ENCODE measurements at regions not wholly inside any gene's neighbourhood (a gene's known extent, or its start where the extent isn't known, plus 50 kb on each side); places are given as distances from the start of the nearest gene placed in this dataset.

- ATAC-seq (ENCODE audit: insufficient read depth, low read depth) = no peak
- peak overlapping the region; percentile 48 for H2AFZ ChIP-seq (ENCODE audit: low read depth, low read length)
- H3K79me2 ChIP-seq (ENCODE audit: insufficient read depth, low read length) = no peaks in the 10 kb centered on the region
- no peak for TF ChIP-seq CTCF (IDR thresholded peaks at IDR 0.05; ENCODE audit: borderline replicate concordance, extremely low read depth, low read length, poor library complexity, severe bottlenecking)
- TF ChIP-seq EZH2 (IDR thresholded peaks at IDR 0.05; ENCODE audit: borderline replicate concordance, low read depth, low read length, severe bottlenecking) = no peak
- peak overlapping the region in 1 of 2 experiments; percentile 35; a peak in 2 of 4 replicates for H3K4me3 ChIP-seq (ENCODE audit: low read depth in 1 of 2, low read length in 2 of 2)
- no peaks in the 10 kb centered on the region for H3K9me3 ChIP-seq (ENCODE audit: insufficient read depth, low read length, severe bottlenecking)
- peak; percentile 28 for DNase-seq
- H3K36me3 ChIP-seq (ENCODE audit: insufficient read depth, low read length) = no peaks in the 10 kb centered on the region
- H4K20me1 ChIP-seq (ENCODE audit: insufficient read depth, low read length) = no peaks in the 10 kb centered on the region
- H3K27me3 ChIP-seq (ENCODE audit: insufficient read depth, low read length, poor library complexity) = no peaks in the 10 kb centered on the region
- H3K4me1 ChIP-seq (ENCODE audit: insufficient read depth, low read length) = peaks cover 72% of the 10 kb centered on the region
- H3K9ac ChIP-seq (ENCODE audit: low read depth, low read length) = peak overlapping the region; percentile 56
- peak overlapping the region; percentile 60 for H3K4me2 ChIP-seq (ENCODE audit: insufficient read depth, low read length)
- peak overlapping the region; percentile 97 for H3K27ac ChIP-seq (ENCODE audit: low read length)
Measured at GRCh38 chr5:158436271-158437065, 577.5 kb upstream of the CLINT1 start.

DNA sequence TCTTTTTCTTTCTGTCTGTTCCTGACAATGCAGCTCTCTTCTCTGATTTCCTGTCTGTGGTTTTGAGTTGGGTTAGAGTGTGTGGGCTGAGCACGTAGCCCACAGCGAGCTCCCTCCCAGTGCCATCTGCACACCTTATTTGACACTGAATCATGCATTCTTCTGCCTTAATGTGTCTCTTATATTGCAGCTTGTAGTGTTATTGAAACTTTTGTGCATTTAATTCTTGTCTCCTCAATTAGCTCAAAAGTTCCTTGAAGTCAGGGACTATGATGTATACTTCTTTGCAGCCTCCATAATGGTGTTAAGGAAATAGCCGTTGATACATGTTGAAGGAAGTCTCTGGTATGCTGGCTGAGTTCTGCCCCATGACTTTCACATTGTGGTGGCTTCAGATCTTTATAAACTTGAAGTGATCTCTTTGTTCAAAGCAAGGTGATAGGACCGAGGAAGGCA lies 576.2 kb upstream of the CLINT1 start:
- peak overlapping the region; percentile 56 for H3K9ac ChIP-seq (ENCODE audit: low read depth, low read length)
- H3K27me3 ChIP-seq (ENCODE audit: insufficient read depth, low read length, poor library complexity) = no peaks in the 10 kb centered on the region
- DNase-seq (peak; percentile 83), ATAC-seq (ENCODE audit: insufficient read depth, low read depth) (peak; percentile 93)
- H4K20me1 ChIP-seq (ENCODE audit: insufficient read depth, low read length) = no peaks in the 10 kb centered on the region
- peak overlapping the region; percentile 27; the same call in 1 of the 2 replicates for H2AFZ ChIP-seq (ENCODE audit: low read depth, low read length)
- H3K4me3 ChIP-seq (ENCODE audit: low read depth in 1 of 2, low read length in 2 of 2) = peak overlapping the region in 1 of 2 experiments; percentile 35; a peak in 2 of 4 replicates
- no peaks in the 10 kb centered on the region for H3K36me3 ChIP-seq (ENCODE audit: insufficient read depth, low read length)
- peak overlapping the region; percentile 97 for H3K27ac ChIP-seq (ENCODE audit: low read length)
- H3K79me2 ChIP-seq (ENCODE audit: insufficient read depth, low read length) = no peaks in the 10 kb centered on the region
- peaks cover 83% of the 10 kb centered on the region for H3K4me1 ChIP-seq (ENCODE audit: insufficient read depth, low read length)
- no peaks in the 10 kb centered on the region for H3K9me3 ChIP-seq (ENCODE audit: insufficient read depth, low read length, severe bottlenecking)
- H3K4me2 ChIP-seq (ENCODE audit: insufficient read depth, low read length) = peak overlapping the region; percentile 60
- TF ChIP-seq CTCF (IDR thresholded peaks at IDR 0.05; ENCODE audit: borderline replicate concordance, extremely low read depth, low read length, poor library complexity, severe bottlenecking) = no peak
- TF ChIP-seq EZH2 (IDR thresholded peaks at IDR 0.05; ENCODE audit: borderline replicate concordance, low read depth, low read length, severe bottlenecking) = no peak

DNA sequence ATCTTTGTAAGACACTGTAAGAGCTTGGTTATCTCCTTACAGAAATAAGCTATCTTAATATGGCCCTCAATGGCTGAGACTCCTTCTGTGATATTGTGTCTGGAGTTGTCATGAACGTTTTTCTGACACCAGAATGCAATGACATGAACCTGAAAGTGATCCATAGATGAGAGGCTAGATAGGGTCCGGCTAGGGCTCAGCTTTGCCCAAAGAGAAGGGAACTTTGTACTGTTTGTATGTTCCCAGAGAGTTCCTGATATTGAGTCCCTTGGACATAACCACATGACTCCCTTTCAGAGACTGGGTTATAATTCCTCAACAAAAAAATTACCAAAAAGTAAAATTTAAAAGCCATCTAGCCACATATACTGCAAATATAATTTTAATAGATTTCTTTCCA lies 575.8 kb upstream of the CLINT1 start:
- H3K4me2 ChIP-seq (ENCODE audit: insufficient read depth, low read length) = peak overlapping the region; percentile 60
- no peak for TF ChIP-seq CTCF (IDR thresholded peaks at IDR 0.05; ENCODE audit: borderline replicate concordance, extremely low read depth, low read length, poor library complexity, severe bottlenecking)
- H3K9me3 ChIP-seq (ENCODE audit: insufficient read depth, low read length, severe bottlenecking) = no peaks in the 10 kb centered on the region
- peak overlapping the region; percentile 56 for H3K9ac ChIP-seq (ENCODE audit: low read depth, low read length)
- H3K79me2 ChIP-seq (ENCODE audit: insufficient read depth, low read length) = no peaks in the 10 kb centered on the region
- H3K27me3 ChIP-seq (ENCODE audit: insufficient read depth, low read length, poor library complexity) = no peaks in the 10 kb centered on the region
- H3K27ac ChIP-seq (ENCODE audit: low read length) = peak overlapping the region; percentile 97
- H3K4me1 ChIP-seq (ENCODE audit: insufficient read depth, low read length) = peaks cover 82% of the 10 kb centered on the region
- peak; percentile 52 for DNase-seq
- H2AFZ ChIP-seq (ENCODE audit: low read depth, low read length) = peak overlapping the region; percentile 9; the same call in 1 of the 2 replicates
- H3K36me3 ChIP-seq (ENCODE audit: insufficient read depth, low read length) = no peaks in the 10 kb centered on the region
- peak overlapping the region in 1 of 2 experiments; percentile 23; a peak in 2 of 4 replicates for H3K4me3 ChIP-seq (ENCODE audit: low read depth in 1 of 2, low read length in 2 of 2)
- H4K20me1 ChIP-seq (ENCODE audit: insufficient read depth, low read length) = no peaks in the 10 kb centered on the region
- peak; percentile 40 for ATAC-seq (ENCODE audit: insufficient read depth, low read depth)
